Neutrophil (primary cell): ENCODE measurements at regions not wholly inside any gene's neighbourhood (a gene's known extent, or its start where the extent isn't known, plus 50 kb on each side); places are given as distances from the start of the nearest gene placed in this dataset.

Source experiments
- H3K27ac ChIP-seq: fragments of 200-600 bp; sonication (generic); 2 replicates; pipeline ENCODE4 v1.5.1; 2016; ENCODE audit warnings: mild to moderate bottlenecking, moderate library complexity
- H3K27me3 ChIP-seq: fragments of 200-600 bp; sonication (generic); 2 replicates; pipeline ENCODE4 v1.6.0; 2016; ENCODE audit warnings: mild to moderate bottlenecking
- H3K36me3 ChIP-seq: fragments of 200-600 bp; sonication (generic); 2 replicates; pipeline ENCODE4 v1.5.1; 2017
- H3K4me1 ChIP-seq, 2 experiments: fragments of 200-600 bp in 1 of 2; sonication (generic) in 1 of 2; 1 replicate in 1 of 2; 2 replicates in 1 of 2; pipeline versions ENCODE4 v1.5.1 to v1.6.1; 2013 to 2016; ENCODE audit warnings: low read depth in 1 of 2, low read length in 1 of 2, mild to moderate bottlenecking in 1 of 2, moderate library complexity in 1 of 2; ENCODE audit not compliant: control insufficient read depth in 1 of 2, insufficient read depth in 1 of 2
- H3K4me3 ChIP-seq, 2 experiments: fragments of 200-600 bp in 1 of 2; sonication (generic) in 1 of 2; 1 replicate in 1 of 2; 2 replicates in 1 of 2; pipeline ENCODE4 v1.5.1; 2013 to 2016; ENCODE audit warnings: low read depth in 1 of 2, low read length in 1 of 2, mild to moderate bottlenecking in 1 of 2, moderate library complexity in 1 of 2
- H3K9me3 ChIP-seq: fragments of 200-600 bp; sonication (generic); 2 replicates; pipeline ENCODE4 v1.5.1; 2016
- TF ChIP-seq, protein P1 (sequence below): fragments of 200-600 bp; sonication (generic); IDR thresholded peaks from 2 replicates; pipeline ENCODE4 v1.5.1; 2016; ENCODE audit warnings: antibody characterized with exemption

DNA sequence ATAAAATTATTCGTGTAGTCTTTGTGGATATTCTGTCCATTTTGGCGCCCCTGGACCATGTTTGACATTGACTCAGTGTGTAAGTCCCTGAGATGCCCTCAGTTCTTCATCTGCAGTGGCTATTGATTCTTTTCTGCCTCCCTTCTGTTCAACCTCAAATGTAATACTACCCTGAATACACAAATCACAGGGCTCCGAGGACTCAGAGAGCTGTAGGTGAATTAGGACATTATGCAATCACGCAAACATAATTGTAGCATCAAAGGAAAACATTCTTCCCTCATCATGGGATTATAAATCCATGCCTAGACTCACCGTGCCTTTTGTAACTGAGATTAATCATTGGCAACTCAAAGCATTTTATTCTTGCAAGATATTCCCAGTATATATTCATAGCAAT is 161.4 kb upstream of the PACRGL start:
- H3K4me3 ChIP-seq = no peak overlapping the region
- no peaks in the 10 kb centered on the region for H3K9me3 ChIP-seq
- H3K27ac ChIP-seq = no peak overlapping the region
- TF ChIP-seq, protein P1, sequence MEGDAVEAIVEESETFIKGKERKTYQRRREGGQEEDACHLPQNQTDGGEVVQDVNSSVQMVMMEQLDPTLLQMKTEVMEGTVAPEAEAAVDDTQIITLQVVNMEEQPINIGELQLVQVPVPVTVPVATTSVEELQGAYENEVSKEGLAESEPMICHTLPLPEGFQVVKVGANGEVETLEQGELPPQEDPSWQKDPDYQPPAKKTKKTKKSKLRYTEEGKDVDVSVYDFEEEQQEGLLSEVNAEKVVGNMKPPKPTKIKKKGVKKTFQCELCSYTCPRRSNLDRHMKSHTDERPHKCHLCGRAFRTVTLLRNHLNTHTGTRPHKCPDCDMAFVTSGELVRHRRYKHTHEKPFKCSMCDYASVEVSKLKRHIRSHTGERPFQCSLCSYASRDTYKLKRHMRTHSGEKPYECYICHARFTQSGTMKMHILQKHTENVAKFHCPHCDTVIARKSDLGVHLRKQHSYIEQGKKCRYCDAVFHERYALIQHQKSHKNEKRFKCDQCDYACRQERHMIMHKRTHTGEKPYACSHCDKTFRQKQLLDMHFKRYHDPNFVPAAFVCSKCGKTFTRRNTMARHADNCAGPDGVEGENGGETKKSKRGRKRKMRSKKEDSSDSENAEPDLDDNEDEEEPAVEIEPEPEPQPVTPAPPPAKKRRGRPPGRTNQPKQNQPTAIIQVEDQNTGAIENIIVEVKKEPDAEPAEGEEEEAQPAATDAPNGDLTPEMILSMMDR = no peak
- H3K4me1 ChIP-seq = no peaks in the 10 kb centered on the region
- no peaks in the 10 kb centered on the region for H3K36me3 ChIP-seq
- no peaks in the 10 kb centered on the region for H3K27me3 ChIP-seq

DNA sequence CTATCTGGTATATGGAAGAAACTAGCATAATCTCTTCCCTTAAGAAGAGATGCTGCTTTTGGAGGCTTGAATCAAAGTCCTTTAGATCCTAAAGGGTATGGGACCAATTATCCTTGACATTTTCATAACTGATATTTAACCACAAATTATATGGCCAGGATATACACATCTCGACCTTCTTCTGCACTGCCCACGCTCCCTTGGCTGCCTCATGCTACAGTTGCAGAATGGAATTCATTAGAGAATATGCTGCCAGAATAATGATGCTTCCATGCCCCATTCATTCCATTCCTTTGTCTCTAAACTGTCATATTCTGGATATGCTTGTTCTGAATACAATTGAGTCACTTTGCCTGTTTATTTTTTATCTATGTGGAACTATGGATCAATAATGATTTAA is 157.1 kb upstream of the PACRGL start:
- Histone ChIP-seq H3K4me3 (no peak overlapping the region), H3K27ac (no peak overlapping the region), H3K4me1 (no peaks in the 10 kb centered on the region), H3K9me3 (no peaks in the 10 kb centered on the region), H3K27me3 (no peaks in the 10 kb centered on the region), H3K36me3 (no peaks in the 10 kb centered on the region)
- TF ChIP-seq, protein P1 = no peak

DNA sequence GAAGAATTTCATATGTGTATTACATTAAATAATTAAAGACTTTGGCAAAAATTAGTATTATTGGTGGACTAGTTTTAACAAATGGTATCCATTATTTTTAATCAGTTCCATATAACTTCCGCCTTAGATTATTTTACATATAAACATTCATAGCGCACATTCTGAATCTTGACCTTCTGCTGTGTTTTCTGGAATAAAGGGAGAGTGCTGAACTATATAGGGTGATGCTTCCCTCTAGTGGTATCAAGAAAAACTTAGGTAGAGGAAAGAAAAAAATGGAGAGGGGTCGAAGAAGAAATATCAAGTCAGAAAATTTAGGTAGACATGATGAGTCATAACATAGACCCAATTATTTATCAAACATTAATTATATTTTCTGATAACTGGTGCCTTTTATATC is 155.6 kb upstream of the PACRGL start:
- Histone ChIP-seq H3K4me3 (no peak overlapping the region), H3K9me3 (no peaks in the 10 kb centered on the region), H3K36me3 (no peaks in the 10 kb centered on the region), H3K27me3 (no peaks in the 10 kb centered on the region), H3K4me1 (no peaks in the 10 kb centered on the region), H3K27ac (no peak overlapping the region)
- TF ChIP-seq, protein P1 = no peak

DNA sequence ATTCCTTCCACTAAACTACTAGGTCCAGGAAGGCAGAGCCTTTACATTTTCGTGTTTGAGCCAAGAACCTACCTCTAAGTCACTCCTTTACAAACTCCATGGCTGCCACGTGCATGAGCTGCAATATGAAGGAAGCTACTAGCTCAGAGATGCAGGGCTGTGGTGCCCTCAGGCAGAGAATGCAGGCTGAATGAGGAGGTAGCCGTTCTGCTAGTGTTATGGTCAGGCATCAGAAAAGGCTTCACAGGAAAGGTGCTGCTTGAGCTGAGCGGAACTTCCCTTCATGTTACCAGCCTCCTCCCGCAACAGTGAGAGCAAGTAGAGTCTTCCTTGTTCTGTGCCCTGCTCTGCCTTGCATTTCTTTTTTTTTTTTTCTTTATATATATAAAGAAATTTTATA is 148.3 kb upstream of the PACRGL start:
- Histone ChIP-seq H3K27ac (no peak overlapping the region), H3K27me3 (no peaks in the 10 kb centered on the region), H3K9me3 (no peaks in the 10 kb centered on the region), H3K4me1 (no peaks in the 10 kb centered on the region), H3K36me3 (no peaks in the 10 kb centered on the region), H3K4me3 (no peak overlapping the region)
- TF ChIP-seq, protein P1 = no peak

DNA sequence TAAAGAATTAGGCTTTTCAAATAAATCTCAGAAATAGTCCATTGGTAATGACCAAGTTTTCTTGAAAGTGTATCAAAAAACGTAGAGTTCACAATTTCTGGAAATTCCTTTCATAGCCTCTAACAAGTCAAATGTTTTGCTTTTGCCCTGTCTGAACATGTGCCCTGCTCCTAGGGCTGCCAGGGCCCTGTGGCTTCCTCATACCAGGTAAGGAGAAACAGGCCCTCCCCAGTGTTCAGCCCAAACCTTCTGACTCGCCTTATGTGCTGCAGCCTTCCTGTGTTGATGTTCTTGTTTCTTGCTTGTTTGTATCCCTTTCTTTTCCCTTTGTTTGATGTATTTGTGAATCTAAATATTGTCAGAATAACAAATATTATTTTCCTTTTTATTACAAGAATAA is 146.1 kb upstream of the PACRGL start:
- TF ChIP-seq, protein P1 = no peak

More for the DNA sequence above, 146.1 kb upstream of the PACRGL start:
- H3K27ac ChIP-seq = no peak overlapping the region
- no peaks in the 10 kb centered on the region for H3K27me3 ChIP-seq
- H3K9me3 ChIP-seq = no peaks in the 10 kb centered on the region
- no peaks in the 10 kb centered on the region for H3K4me1 ChIP-seq
- H3K36me3 ChIP-seq = no peaks in the 10 kb centered on the region
- H3K4me3 ChIP-seq = no peak overlapping the region
